ENCODE measurements at regions not wholly inside any gene's neighbourhood (a gene's known extent, or its start where the extent isn't known, plus 50 kb on each side); places are given as distances from the start of the nearest gene placed in this dataset.
"Not testable (repeated sequence)": the region's sequence is repeated elsewhere in the genome, so short reads cannot be mapped to it uniquely, and the experiment has no call there.

DNA sequence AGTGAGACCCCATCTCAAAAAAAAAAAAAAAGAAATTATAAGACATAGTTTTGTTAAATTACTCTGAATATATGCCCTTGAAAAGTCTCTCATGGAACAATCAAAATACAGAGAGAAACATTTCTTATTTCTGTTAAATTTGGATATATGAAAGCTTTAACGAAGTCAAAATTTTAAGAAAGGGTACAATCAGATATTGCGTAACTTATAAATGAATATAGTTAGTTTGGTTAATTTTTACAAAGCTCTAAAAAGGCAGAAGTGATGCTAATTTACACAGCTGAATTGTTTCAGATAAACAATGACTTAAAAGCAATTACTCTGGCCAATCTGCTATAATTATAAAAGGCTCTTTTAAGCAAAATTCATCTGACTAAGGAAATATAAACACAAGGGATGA lies 611.6 kb upstream of the CCDC179 start:
- 89 to 95% (median 93%) methylated on average over 2 of the region's 2 CpGs for WGBS, 4 donors
- no peak overlapping the region for H3K27ac ChIP-seq
- intact Hi-C loops (cut with DNase I) = no loop called here

DNA sequence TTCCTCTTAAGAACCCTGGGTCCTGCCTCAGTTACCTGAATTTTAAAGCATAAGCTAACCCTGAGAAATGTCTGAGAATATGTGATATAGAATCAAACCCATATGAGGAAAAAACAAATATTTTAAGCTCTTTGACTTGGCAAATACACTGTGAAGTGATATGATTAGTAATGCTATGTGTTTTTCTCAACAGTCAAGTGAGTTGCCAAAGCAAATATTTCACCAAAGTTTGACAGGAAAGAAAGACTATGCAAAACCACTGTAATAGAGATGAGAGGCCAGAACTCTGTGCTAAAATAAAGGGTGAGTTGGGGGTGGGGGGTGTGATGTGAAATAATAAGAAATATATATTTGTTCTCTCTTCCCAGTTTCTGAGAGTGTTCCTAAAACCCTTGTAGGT lies 613.5 kb upstream of the CCDC179 start:
- Histone ChIP-seq H3K27me3 (no peaks in the 10 kb centered on the region), H3K4me1 (replicated peaks in 1 of 2) (no peaks in the 10 kb centered on the region), H3K4me3 (no peak overlapping the region), H3K27ac (no peak overlapping the region), H3K9me3 (replicated peaks in 1 of 3) (no peaks in the 10 kb centered on the region), H3K36me3 (replicated peaks in 1 of 2) (no peaks in the 10 kb centered on the region)
- DNase-seq = no peak
- intact Hi-C loops (cut with DNase I) = no loop called here
- TF ChIP-seq POLR2A (IDR thresholded peaks at IDR 0.05) = no peak
- TF ChIP-seq, protein P1, sequence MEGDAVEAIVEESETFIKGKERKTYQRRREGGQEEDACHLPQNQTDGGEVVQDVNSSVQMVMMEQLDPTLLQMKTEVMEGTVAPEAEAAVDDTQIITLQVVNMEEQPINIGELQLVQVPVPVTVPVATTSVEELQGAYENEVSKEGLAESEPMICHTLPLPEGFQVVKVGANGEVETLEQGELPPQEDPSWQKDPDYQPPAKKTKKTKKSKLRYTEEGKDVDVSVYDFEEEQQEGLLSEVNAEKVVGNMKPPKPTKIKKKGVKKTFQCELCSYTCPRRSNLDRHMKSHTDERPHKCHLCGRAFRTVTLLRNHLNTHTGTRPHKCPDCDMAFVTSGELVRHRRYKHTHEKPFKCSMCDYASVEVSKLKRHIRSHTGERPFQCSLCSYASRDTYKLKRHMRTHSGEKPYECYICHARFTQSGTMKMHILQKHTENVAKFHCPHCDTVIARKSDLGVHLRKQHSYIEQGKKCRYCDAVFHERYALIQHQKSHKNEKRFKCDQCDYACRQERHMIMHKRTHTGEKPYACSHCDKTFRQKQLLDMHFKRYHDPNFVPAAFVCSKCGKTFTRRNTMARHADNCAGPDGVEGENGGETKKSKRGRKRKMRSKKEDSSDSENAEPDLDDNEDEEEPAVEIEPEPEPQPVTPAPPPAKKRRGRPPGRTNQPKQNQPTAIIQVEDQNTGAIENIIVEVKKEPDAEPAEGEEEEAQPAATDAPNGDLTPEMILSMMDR (IDR thresholded peaks at IDR 0.05) = no peak

More for the DNA sequence above, 611.6 kb upstream of the CCDC179 start:
- Histone ChIP-seq H3K4me3 (no peak overlapping the region), H3K36me3 (replicated peaks in 1 of 2) (no peaks in the 10 kb centered on the region), H3K27me3 (no peaks in the 10 kb centered on the region), H3K9me3 (replicated peaks in 1 of 3) (no peaks in the 10 kb centered on the region), H3K4me1 (replicated peaks in 1 of 2) (no peaks in the 10 kb centered on the region)
- DNase-seq = no peak
- TF ChIP-seq, protein P1 (IDR thresholded peaks at IDR 0.05) = no peak
- TF ChIP-seq POLR2A (IDR thresholded peaks at IDR 0.05) = no peak

DNA sequence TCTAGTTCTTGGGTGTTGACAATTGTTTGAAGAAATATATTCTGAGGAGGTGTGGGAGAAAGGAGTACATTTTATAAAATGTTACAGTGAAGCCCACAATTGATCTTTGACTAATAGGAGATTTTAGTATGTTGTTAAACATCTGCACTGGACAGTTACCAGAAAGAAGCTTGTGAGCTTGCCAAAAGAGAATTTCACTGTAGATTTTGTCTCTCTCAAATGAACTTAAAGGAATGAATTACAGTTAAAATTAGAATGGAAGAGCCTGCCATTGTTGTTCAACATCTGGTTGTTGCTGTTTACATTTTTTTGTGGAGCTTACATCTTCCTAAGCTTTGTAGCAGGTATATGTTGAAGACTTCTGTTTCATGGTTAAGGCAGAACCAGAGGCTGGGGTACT lies 620.5 kb upstream of the CCDC179 start:
- intact Hi-C loops (cut with DNase I) = no loop called here
- no peaks in the 10 kb centered on the region for H3K9me3 ChIP-seq (replicated peaks in 1 of 3)
- H3K4me3 ChIP-seq = no peak overlapping the region
- no peaks in the 10 kb centered on the region for H3K27me3 ChIP-seq
- no peak overlapping the region for H3K27ac ChIP-seq
- DNase-seq = no peak
- no peaks in the 10 kb centered on the region for H3K36me3 ChIP-seq (replicated peaks in 1 of 2)
- TF ChIP-seq, protein P1 (IDR thresholded peaks at IDR 0.05) = no peak
- no peak for TF ChIP-seq POLR2A (IDR thresholded peaks at IDR 0.05)
- no peaks in the 10 kb centered on the region for H3K4me1 ChIP-seq (replicated peaks in 1 of 2)

DNA sequence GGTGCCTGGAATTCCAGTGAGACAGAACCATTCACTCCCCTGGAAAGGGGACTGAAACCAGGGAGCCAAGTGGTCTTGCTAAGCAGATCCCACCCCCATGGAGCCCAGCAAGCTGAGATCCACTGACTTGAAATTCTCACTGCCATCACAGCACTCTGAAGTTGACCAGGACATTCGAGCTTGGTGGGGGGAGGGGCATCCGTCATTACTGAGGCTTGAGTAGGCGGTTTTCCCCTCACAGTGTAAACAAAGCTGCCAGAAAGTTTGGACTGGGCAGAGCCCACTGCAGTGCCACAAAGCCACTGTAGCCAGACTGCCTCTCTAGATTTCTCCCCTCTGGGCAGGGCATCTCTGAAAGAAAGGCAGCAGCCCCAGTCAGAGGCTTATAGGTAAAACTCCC lies 623.9 kb upstream of the CCDC179 start:
- H3K27me3 ChIP-seq; H3K4me1 ChIP-seq (replicated peaks in 1 of 2); DNase-seq; H3K4me3 ChIP-seq; H3K9me3 ChIP-seq (replicated peaks in 1 of 3); H3K36me3 ChIP-seq (replicated peaks in 1 of 2); intact Hi-C loops (cut with DNase I); H3K27ac ChIP-seq: not testable (repeated sequence)
- WGBS, 4 donors = 45 to 61% (median 46%) methylated on average over 3 of the region's 3 CpGs; no CpG with 5 or more reads in 1 of the 4 donors

DNA sequence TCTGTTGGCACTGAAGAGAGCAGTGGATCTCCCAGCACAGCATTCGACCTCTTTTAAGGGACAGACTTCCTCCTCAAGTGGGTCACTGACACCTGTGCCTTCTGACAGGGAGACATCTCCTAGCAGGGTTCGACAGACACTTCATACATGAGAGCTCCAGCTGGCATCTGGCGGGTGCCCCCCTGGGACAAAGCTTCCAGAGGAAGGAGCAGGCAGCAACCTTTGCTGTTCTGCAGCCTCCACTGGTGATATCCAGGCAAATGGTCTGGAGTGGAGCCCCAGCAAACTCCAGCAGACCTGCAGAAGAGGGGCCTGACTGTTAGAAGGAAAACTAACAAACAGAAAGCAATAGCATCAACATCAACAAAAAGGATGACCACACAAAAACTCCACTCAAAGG lies 624.3 kb upstream of the CCDC179 start:
- H3K4me1 ChIP-seq (replicated peaks in 1 of 2) = not testable (repeated sequence)

More for the DNA sequence above, 624.3 kb upstream of the CCDC179 start:
- H3K36me3 ChIP-seq (replicated peaks in 1 of 2); H3K27me3 ChIP-seq; H3K27ac ChIP-seq; H3K4me3 ChIP-seq; intact Hi-C loops (cut with DNase I); H3K9me3 ChIP-seq (replicated peaks in 1 of 3); DNase-seq: not testable (repeated sequence)
- 82 to 90% (median 85%) methylated on average over 2 to 3 of the region's 3 CpGs; no CpG with 5 or more reads in 1 of the 4 donors for WGBS, 4 donors
